Neuron (in vitro differentiated cells): ENCODE measurements at regions not wholly inside any gene's neighbourhood (a gene's known extent, or its start where the extent isn't known, plus 50 kb on each side); places are given as distances from the start of the nearest gene placed in this dataset.

ENCODE experiments used
- H2AFZ ChIP-seq: one replicate; pipeline ENCODE4 v1.6.1; 2013; ENCODE audit warnings: low read depth, mild to moderate bottlenecking, inconsistent platforms, low read length, moderate library complexity
- H3K27me3 ChIP-seq: one replicate; pipeline ENCODE4 v1.6.1; 2013; ENCODE audit warnings: low read length; ENCODE audit not compliant: insufficient read depth
- H3K36me3 ChIP-seq: one replicate; pipeline ENCODE4 v1.6.1; 2013; ENCODE audit warnings: low read length; ENCODE audit not compliant: insufficient read depth
- H3K4me1 ChIP-seq: one replicate; pipeline ENCODE4 v1.6.1; 2013; ENCODE audit warnings: low read length; ENCODE audit not compliant: insufficient read depth
- H3K4me3 ChIP-seq: 2 replicates; pipeline ENCODE4 v1.5.1; 2013; ENCODE audit warnings: mild to moderate bottlenecking, low read length, moderate library complexity
- H3K9me3 ChIP-seq: one replicate; pipeline ENCODE4 v1.6.1; 2013; ENCODE audit warnings: low read length

DNA sequence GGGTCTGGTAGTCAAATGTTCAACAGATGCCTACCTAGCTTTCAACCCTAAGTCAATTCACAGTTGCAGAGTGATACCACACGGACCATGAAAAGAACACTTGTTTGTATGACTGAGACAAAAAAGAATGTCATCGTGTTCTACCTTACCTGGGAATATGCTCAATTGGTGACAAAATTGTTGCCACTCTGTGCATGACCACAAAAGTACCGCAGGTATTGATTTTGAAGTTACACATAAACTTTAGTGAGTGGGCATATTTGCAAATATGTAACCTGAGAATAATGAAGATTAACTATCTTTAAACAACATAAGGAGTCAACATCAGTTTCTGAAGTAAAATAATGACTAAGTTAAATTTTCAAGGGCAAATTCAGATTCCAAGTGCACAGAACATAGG, 53.4 kb upstream of the SNRPN start:
- Histone ChIP-seq H3K27me3 (no peaks in the 10 kb centered on the region), H2AFZ (no peak overlapping the region), H3K9me3 (no peaks in the 10 kb centered on the region), H3K4me3 (no peak overlapping the region), H3K36me3 (peaks cover 2% of the 10 kb centered on the region), H3K4me1 (peaks cover 10% of the 10 kb centered on the region)
